SK-N-MC (cell line): ENCODE measurements at regions not wholly inside any gene's neighbourhood (a gene's known extent, or its start where the extent isn't known, plus 50 kb on each side); places are given as distances from the start of the nearest gene placed in this dataset.
A peak's percentile ranks its signal among the peaks of the same experiment; 100 is the strongest.

ENCODE experiments used
- DNase-seq: peaks from one replicate; pipeline ENCODE4 v3.0.0-alpha.2; 2011; ENCODE audit warnings: low read depth, low spot score
- H3K27ac ChIP-seq: fragments of 200-600 bp; sonication (generic); 2 replicates; pipeline ENCODE4 v1.5.1; 2016; ENCODE audit warnings: mixed run types
- H3K36me3 ChIP-seq: fragments of 200-600 bp; sonication (generic); 2 replicates; pipeline ENCODE4 v1.6.1; 2017; ENCODE audit warnings: antibody characterized with exemption, low read length, mixed read lengths; ENCODE audit not compliant: insufficient read depth
- H3K4me3 ChIP-seq: fragments of 200-600 bp; sonication (generic); 2 replicates; pipeline ENCODE4 v1.5.1; 2016
- H3K9ac ChIP-seq: fragments of 200-600 bp; sonication (generic); 2 replicates; pipeline ENCODE4 v1.8.0; 2017; ENCODE audit warnings: mixed run types, mixed read lengths; ENCODE audit not compliant: insufficient read length
- H3K9me3 ChIP-seq: fragments of 200-600 bp; sonication (generic); 2 replicates; pipeline ENCODE4 v1.6.1; 2017; ENCODE audit warnings: low read depth, mild to moderate bottlenecking, antibody characterized with exemption, low read length, moderate library complexity, mixed read lengths
- EZH2 ChIP-seq: fragments of 200-600 bp; sonication (generic); IDR thresholded peaks from one replicate; pipeline ENCODE4 v1.6.1; 2017; ENCODE audit warnings: antibody characterized with exemption
- FOXP2 ChIP-seq: optimal IDR thresholded peaks from 2 replicates; pipeline ENCODE3; 2011; ENCODE audit warnings: mild to moderate bottlenecking, moderate library complexity; ENCODE audit not compliant: insufficient read depth; ENCODE audit errors: extremely low read length, control extremely low read depth
- POLR2AphosphoS5 ChIP-seq: IDR thresholded peaks from 2 replicates; pipeline ENCODE4 v1.6.1; 2012; ENCODE audit warnings: mild to moderate bottlenecking, low read depth, low read length, borderline replicate concordance

- Histone ChIP-seq H3K36me3 (no peaks in the 10 kb centered on the region), H3K9ac (no peak overlapping the region), H3K9me3 (no peaks in the 10 kb centered on the region), H3K4me3 (no peak overlapping the region), H3K27ac (no peak overlapping the region)
- DNase-seq: no peak
- no peak for TF ChIP-seq EZH2
- TF ChIP-seq POLR2AphosphoS5: no peak
- TF ChIP-seq FOXP2: no peak
Observed at GRCh38 chr16:73923951-73924350, 372.7 kb upstream of the PSMD7 start.

- Histone ChIP-seq H3K9me3 (no peaks in the 10 kb centered on the region), H3K36me3 (no peaks in the 10 kb centered on the region), H3K9ac (no peak overlapping the region), H3K4me3 (no peak overlapping the region), H3K27ac (no peak overlapping the region)
- DNase-seq: no peak
- TF ChIP-seq FOXP2: no peak
- no peak for TF ChIP-seq EZH2
- no peak for TF ChIP-seq POLR2AphosphoS5
Observed at GRCh38 chr16:73921295-73921694, 375.3 kb upstream of the PSMD7 start.

- Histone ChIP-seq H3K9ac (no peak overlapping the region), H3K9me3 (no peaks in the 10 kb centered on the region), H3K4me3 (no peak overlapping the region), H3K27ac (peak overlapping the region; percentile 91; the same call in 1 of the 2 replicates), H3K36me3 (no peaks in the 10 kb centered on the region)
- DNase-seq: no peak
- TF ChIP-seq POLR2AphosphoS5 (no peak), FOXP2 (no peak), EZH2 (no peak)
Observed at GRCh38 chr16:73916829-73917594, 379.6 kb upstream of the PSMD7 start.

- peak overlapping the region; percentile 91 for H3K27ac ChIP-seq
- no peaks in the 10 kb centered on the region for H3K36me3 ChIP-seq
- peak overlapping the region; percentile 71 for H3K4me3 ChIP-seq
- no peaks in the 10 kb centered on the region for H3K9me3 ChIP-seq
- no peak for DNase-seq
- no peak overlapping the region for H3K9ac ChIP-seq
- TF ChIP-seq FOXP2 (no peak), EZH2 (no peak), POLR2AphosphoS5 (no peak)
Observed at GRCh38 chr16:73915935-73916334, 380.7 kb upstream of the PSMD7 start.

GRCh38 chr16:73915140-73915539 is 381.5 kb upstream of the PSMD7 start:
- DNase-seq: no peak
- H3K9me3 ChIP-seq: no peaks in the 10 kb centered on the region
- H3K4me3 ChIP-seq: peak overlapping the region; percentile 71
- H3K36me3 ChIP-seq: no peaks in the 10 kb centered on the region
- TF ChIP-seq FOXP2: no peak
- no peak for TF ChIP-seq EZH2
- no peak for TF ChIP-seq POLR2AphosphoS5
- peak overlapping the region; percentile 29 for H3K9ac ChIP-seq
- peak overlapping the region; percentile 91 for H3K27ac ChIP-seq

GRCh38 chr16:73912850-73913249 is 383.8 kb upstream of the PSMD7 start:
- no peaks in the 10 kb centered on the region for H3K36me3 ChIP-seq
- H3K9ac ChIP-seq: no peak overlapping the region
- TF ChIP-seq EZH2: no peak
- no peak for TF ChIP-seq FOXP2
- TF ChIP-seq POLR2AphosphoS5: no peak
- no peak for DNase-seq
- no peak overlapping the region for H3K27ac ChIP-seq
- H3K9me3 ChIP-seq: no peaks in the 10 kb centered on the region
- H3K4me3 ChIP-seq: no peak overlapping the region

GRCh38 chr16:73912281-73912680 is 384.3 kb upstream of the PSMD7 start:
- DNase-seq: no peak
- no peak overlapping the region for H3K4me3 ChIP-seq
- TF ChIP-seq FOXP2 (no peak), EZH2 (no peak), POLR2AphosphoS5 (no peak)

GRCh38 chr16:73909529-73910035 is 387.0 kb upstream of the PSMD7 start:
- Histone ChIP-seq H3K27ac (no peak overlapping the region), H3K9me3 (no peaks in the 10 kb centered on the region), H3K4me3 (no peak overlapping the region), H3K9ac (no peak overlapping the region), H3K36me3 (no peaks in the 10 kb centered on the region)
- DNase-seq: no peak
- no peak for TF ChIP-seq POLR2AphosphoS5
- no peak for TF ChIP-seq FOXP2
- TF ChIP-seq EZH2: no peak

More at GRCh38 chr16:73912281-73912680, 384.3 kb upstream of the PSMD7 start:
- Histone ChIP-seq H3K9me3 (no peaks in the 10 kb centered on the region), H3K9ac (no peak overlapping the region), H3K27ac (no peak overlapping the region), H3K36me3 (no peaks in the 10 kb centered on the region)
